ENCODE measurements at regions not wholly inside any gene's neighbourhood (a gene's known extent, or its start where the extent isn't known, plus 50 kb on each side); places are given as distances from the start of the nearest gene placed in this dataset.

DNA sequence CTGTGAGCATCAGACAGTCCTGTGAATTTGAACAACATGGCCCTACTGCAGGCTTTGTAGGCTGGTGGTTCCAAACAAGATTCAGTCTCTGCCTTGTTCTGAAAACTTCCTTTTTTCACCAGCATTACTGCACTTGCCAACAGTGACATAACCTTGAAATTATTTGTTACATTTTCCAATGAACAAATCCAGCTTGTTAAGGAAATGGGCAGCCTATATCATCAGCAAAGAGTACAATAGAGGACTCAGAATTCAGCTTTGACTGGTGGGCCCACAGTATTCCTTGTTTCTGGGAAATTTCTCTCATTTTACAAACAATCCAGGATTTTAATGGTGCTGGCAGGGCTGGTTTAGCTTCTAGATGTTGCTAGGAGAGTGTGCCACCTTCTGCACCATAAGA is 703.7 kb upstream of the FZD8 start:
- TF ChIP-seq, protein P1, sequence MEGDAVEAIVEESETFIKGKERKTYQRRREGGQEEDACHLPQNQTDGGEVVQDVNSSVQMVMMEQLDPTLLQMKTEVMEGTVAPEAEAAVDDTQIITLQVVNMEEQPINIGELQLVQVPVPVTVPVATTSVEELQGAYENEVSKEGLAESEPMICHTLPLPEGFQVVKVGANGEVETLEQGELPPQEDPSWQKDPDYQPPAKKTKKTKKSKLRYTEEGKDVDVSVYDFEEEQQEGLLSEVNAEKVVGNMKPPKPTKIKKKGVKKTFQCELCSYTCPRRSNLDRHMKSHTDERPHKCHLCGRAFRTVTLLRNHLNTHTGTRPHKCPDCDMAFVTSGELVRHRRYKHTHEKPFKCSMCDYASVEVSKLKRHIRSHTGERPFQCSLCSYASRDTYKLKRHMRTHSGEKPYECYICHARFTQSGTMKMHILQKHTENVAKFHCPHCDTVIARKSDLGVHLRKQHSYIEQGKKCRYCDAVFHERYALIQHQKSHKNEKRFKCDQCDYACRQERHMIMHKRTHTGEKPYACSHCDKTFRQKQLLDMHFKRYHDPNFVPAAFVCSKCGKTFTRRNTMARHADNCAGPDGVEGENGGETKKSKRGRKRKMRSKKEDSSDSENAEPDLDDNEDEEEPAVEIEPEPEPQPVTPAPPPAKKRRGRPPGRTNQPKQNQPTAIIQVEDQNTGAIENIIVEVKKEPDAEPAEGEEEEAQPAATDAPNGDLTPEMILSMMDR (conservative IDR thresholded peaks at IDR 0.05; ENCODE audit: low read depth, low read length), result no peak
- no peak for TF ChIP-seq CHD1 (IDR thresholded peaks at IDR 0.05; ENCODE audit: low read depth, low read length)
- TF ChIP-seq, protein P2, sequence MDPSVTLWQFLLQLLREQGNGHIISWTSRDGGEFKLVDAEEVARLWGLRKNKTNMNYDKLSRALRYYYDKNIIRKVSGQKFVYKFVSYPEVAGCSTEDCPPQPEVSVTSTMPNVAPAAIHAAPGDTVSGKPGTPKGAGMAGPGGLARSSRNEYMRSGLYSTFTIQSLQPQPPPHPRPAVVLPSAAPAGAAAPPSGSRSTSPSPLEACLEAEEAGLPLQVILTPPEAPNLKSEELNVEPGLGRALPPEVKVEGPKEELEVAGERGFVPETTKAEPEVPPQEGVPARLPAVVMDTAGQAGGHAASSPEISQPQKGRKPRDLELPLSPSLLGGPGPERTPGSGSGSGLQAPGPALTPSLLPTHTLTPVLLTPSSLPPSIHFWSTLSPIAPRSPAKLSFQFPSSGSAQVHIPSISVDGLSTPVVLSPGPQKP (IDR thresholded peaks at IDR 0.05; ENCODE audit: borderline replicate concordance, low read depth, low read length), result no peak
- no peak for TF ChIP-seq RAD21 (IDR thresholded peaks at IDR 0.05; ENCODE audit: low read length)
- TF ChIP-seq SMC3 (IDR thresholded peaks at IDR 0.05; ENCODE audit: low read depth, low read length), result no peak
- TF ChIP-seq POLR2A (IDR thresholded peaks at IDR 0.05; ENCODE audit: low read depth, low read length), result no peak
- no peak for TF ChIP-seq RFX5 (IDR thresholded peaks at IDR 0.05; ENCODE audit: low read depth, low read length)
- TF ChIP-seq MAFK (IDR thresholded peaks at IDR 0.05; ENCODE audit: low read depth, low read length), result no peak
- no peak for TF ChIP-seq MAZ (IDR thresholded peaks at IDR 0.05; ENCODE audit: borderline replicate concordance, low read depth, low read length)
- TF ChIP-seq MXI1 (IDR thresholded peaks at IDR 0.05; ENCODE audit: borderline replicate concordance, low read depth, low read length), result no peak
- TF ChIP-seq CEBPB (IDR thresholded peaks at IDR 0.05; ENCODE audit: low read depth, low read length), result no peak
- no peak for TF ChIP-seq BHLHE40 (IDR thresholded peaks at IDR 0.05; ENCODE audit: low read depth, low read length)
- TF ChIP-seq, protein P3, sequence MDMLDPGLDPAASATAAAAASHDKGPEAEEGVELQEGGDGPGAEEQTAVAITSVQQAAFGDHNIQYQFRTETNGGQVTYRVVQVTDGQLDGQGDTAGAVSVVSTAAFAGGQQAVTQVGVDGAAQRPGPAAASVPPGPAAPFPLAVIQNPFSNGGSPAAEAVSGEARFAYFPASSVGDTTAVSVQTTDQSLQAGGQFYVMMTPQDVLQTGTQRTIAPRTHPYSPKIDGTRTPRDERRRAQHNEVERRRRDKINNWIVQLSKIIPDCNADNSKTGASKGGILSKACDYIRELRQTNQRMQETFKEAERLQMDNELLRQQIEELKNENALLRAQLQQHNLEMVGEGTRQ (IDR thresholded peaks at IDR 0.05; ENCODE audit: low read depth, low read length), result no peak
- TF ChIP-seq RCOR1 (IDR thresholded peaks at IDR 0.05; ENCODE audit: insufficient replicate concordance, low read length), result no peak

All from IMR-90 (cell line).